Fibroblast of villous mesenchyme (primary cell): ENCODE measurements at regions not wholly inside any gene's neighbourhood (a gene's known extent, or its start where the extent isn't known, plus 50 kb on each side); places are given as distances from the start of the nearest gene placed in this dataset.
"Not testable (repeated sequence)": the region's sequence is repeated elsewhere in the genome, so short reads cannot be mapped to it uniquely, and the experiment has no call there.

Experiments used
- DNase-seq: peaks from one replicate; pipeline ENCODE4 v3.0.0-alpha.2; 2010; ENCODE audit warnings: low read depth
- H3K4me3 ChIP-seq: 2 replicates; pipeline ENCODE4 v1.5.1; 2011; ENCODE audit warnings: low read depth, mild to moderate bottlenecking, low read length
- TF ChIP-seq, protein P1 (sequence below): IDR thresholded peaks from 2 replicates; pipeline ENCODE4 v1.5.1; 2012; ENCODE audit warnings: low read depth, mild to moderate bottlenecking, low read length; ENCODE audit not compliant: insufficient read depth

DNA sequence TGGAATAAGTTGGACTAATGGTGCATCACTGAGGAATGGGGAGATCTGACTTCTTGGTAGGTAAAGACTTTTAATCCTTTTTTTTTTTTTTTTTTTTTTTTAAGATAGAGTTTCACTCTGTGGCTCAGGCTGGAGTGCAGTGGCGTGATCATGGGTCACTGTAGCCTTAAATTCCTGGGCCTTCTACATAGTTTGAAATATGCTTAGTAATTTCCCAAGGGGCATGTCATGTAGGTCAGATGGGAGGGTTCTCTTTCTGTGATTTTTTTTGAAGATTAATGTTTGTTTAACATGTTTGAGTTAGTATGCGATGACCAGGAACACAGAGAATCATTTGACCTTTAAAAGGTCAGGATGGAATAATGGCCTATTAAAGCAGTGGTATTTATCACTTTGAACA lies 129.1 kb downstream of the S1PR1 start:
- TF ChIP-seq, protein P1, sequence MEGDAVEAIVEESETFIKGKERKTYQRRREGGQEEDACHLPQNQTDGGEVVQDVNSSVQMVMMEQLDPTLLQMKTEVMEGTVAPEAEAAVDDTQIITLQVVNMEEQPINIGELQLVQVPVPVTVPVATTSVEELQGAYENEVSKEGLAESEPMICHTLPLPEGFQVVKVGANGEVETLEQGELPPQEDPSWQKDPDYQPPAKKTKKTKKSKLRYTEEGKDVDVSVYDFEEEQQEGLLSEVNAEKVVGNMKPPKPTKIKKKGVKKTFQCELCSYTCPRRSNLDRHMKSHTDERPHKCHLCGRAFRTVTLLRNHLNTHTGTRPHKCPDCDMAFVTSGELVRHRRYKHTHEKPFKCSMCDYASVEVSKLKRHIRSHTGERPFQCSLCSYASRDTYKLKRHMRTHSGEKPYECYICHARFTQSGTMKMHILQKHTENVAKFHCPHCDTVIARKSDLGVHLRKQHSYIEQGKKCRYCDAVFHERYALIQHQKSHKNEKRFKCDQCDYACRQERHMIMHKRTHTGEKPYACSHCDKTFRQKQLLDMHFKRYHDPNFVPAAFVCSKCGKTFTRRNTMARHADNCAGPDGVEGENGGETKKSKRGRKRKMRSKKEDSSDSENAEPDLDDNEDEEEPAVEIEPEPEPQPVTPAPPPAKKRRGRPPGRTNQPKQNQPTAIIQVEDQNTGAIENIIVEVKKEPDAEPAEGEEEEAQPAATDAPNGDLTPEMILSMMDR, result no peak
- peak; percentile 29 for DNase-seq
- H3K4me3 ChIP-seq, result no peak overlapping the region

DNA sequence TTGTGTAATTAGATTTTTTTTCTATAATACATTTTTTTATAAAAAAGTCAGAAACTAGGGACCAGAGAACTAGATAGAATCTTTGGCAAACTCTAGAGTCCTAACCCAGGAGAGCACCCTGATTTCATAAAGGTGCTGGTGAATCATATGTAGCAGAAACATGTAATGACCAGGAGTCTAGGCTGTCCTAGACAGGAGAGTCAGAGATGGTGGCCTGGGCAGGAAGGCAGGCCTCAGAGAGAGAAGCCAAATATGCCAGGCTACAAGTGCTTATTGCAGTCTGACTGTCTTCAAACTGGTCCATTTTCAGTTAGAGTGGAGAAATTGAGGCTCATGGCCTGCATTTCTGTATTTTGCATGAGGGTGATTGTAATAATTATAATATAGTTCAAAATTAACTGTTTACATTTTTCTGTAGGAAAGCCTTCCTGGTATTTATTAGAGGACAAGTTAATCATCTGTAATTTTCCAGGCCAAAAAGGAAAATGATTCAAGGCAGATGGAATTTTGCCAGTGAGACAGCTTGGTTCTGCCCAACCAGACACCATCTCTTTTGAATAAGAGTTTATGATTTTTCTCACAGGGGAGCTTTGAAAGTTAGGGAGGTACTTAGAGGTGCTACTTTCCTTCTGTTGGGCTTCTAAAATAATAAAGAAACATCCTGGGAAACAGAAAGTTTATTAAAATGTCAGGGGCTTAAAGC lies 129.8 kb downstream of the S1PR1 start:
- no peak overlapping the region for H3K4me3 ChIP-seq
- DNase-seq, result peak; percentile 65
- TF ChIP-seq, protein P1, result no peak

DNA sequence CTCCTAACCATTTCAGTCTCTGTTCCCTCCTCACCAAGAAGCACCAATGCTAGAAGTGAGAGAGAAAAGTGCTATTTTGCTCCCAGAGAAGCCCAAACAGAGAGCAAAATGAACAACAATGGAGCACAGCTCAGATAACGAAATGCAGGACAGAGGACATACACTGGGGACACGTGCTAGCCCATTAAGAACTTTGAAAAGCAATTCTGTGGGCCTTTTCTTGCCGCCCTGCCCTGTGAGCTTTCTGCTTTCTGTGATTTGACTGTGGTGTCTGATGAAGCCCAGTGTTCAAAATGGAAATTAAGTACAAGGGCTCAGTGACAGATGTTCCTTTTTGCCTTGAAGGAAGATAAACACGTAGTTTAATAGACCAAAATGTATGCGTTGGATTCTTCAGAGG lies 130.8 kb downstream of the S1PR1 start:
- DNase-seq, result no peak
- TF ChIP-seq, protein P1, result no peak
- no peak overlapping the region for H3K4me3 ChIP-seq

DNA sequence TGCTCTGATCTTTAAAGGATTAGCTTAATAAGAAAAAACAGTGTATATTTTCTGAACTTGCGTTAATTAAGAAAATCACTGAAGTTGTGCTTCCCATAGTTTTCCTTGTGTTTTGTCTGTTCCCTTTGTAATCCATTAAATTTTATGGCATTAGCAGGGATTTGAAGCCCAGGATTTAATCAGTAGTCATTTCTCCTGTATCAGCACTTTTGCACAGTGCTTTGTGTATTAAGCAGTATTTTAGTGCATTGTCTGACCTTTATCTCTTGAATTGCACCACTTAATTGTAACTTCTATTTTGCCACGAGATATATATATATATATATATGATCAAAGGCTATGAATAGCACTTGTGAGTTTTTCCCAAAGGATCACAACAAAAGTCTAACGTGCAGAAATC lies 133.7 kb downstream of the S1PR1 start:
- TF ChIP-seq, protein P1, result no peak
- no peak overlapping the region for H3K4me3 ChIP-seq
- DNase-seq, result no peak

DNA sequence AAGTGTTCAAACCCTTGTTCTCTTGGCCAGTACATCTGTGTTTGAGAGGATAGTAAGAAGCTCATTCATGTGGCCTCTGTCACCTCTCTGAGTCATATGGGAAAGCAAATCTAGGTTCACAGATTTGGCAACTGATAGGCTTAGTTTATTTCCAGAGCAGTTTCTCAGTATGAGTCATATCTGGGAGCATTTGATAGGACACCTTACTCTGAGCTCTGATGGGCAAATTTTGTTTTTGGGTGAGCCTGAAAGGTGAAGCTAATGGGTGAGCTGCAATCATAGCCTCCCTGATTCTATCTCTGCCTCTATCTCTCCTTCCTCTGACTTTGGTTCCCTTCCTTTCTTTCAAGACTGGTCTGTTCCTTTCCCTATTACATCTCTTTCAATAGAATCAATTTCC lies 134.4 kb downstream of the S1PR1 start:
- no peak overlapping the region for H3K4me3 ChIP-seq
- TF ChIP-seq, protein P1, result no peak
- DNase-seq, result peak; percentile 80

DNA sequence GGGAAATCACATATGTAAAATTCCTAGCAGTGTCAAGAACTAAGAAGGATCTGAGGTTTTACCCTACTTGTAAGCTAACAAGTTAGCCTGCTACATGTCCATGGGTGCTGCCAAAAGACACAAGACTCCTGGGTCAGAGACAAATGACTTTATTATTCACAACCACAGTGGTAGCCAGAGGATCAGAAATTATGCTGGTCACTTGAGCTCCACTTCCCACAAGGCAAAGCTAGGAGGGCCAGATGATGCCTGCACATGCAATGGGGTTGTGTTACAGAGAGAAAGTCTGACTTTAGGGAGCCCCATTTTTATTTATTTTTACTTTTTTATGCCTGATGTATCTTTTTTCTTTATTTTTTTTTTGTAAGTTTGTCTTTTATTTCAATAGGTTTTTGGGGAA lies 136.8 kb downstream of the S1PR1 start:
- H3K4me3 ChIP-seq, result no peak overlapping the region
- no peak for DNase-seq
- TF ChIP-seq, protein P1, result no peak

DNA sequence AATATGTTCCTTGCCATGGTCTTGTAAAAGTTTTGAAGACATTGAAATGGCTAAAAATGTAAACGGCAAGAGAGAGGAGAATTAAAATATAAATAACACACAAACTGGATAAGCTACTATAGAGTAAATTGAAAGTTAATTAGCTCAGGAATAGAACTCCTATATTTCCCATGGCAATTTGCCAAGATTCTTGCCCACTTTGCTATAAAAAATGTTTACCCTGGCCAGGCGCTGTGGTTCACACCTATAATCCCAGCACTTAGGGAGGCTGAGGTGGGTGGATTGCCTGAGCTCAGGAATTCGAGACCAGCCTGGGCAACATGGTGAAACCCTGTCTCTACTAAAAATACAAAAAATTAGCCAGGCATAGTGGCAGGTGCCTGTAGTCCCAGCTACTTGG lies 138.6 kb downstream of the S1PR1 start:
- H3K4me3 ChIP-seq, DNase-seq: not testable (repeated sequence)
